ENCODE measurements at regions not wholly inside any gene's neighbourhood (a gene's known extent, or its start where the extent isn't known, plus 50 kb on each side); places are given as distances from the start of the nearest gene placed in this dataset.

- DNase-seq (ENCODE audit: low spot score): no peak
- TF ChIP-seq CTCF (IDR thresholded peaks at IDR 0.05): no peak
- Histone ChIP-seq H3K27ac (no peak overlapping the region), H3K4me3 (no peak overlapping the region)
Observed at GRCh38 chr1:67578397-67579020, 106.5 kb upstream of the GADD45A start.

GRCh38 chr1:67579623-67580394 is 105.2 kb upstream of the GADD45A start:
- DNase-seq (ENCODE audit: low spot score): peak; percentile 24
- Histone ChIP-seq H3K4me3 (no peak overlapping the region), H3K27ac (no peak overlapping the region)
- no peak for TF ChIP-seq CTCF (IDR thresholded peaks at IDR 0.05)

GRCh38 chr1:67580691-67581403 is 104.2 kb upstream of the GADD45A start:
- H3K4me3 ChIP-seq: no peak overlapping the region
- H3K27ac ChIP-seq: no peak overlapping the region
- DNase-seq (ENCODE audit: low spot score): peak; percentile 58
- TF ChIP-seq CTCF (IDR thresholded peaks at IDR 0.05): no peak

- peak; percentile 66 for DNase-seq (ENCODE audit: low spot score)
- Histone ChIP-seq H3K4me3 (no peak overlapping the region), H3K27ac (peak overlapping the region; percentile 59 to 77)
- TF ChIP-seq CTCF (IDR thresholded peaks at IDR 0.05): no peak
Observed at GRCh38 chr1:67582625-67583461, 102.2 kb upstream of the GADD45A start.

- H3K27ac ChIP-seq: peak overlapping the region; percentile 59 to 77
- H3K4me3 ChIP-seq: no peak overlapping the region
- TF ChIP-seq CTCF (IDR thresholded peaks at IDR 0.05): no peak
- peak; percentile 78 for DNase-seq (ENCODE audit: low spot score)
Observed at GRCh38 chr1:67583462-67583950, 101.5 kb upstream of the GADD45A start.

GRCh38 chr1:67584938-67585337 is 100.1 kb upstream of the GADD45A start:
- DNase-seq (ENCODE audit: low spot score): no peak
- TF ChIP-seq CTCF (IDR thresholded peaks at IDR 0.05): no peak
- H3K4me3 ChIP-seq: no peak overlapping the region
- H3K27ac ChIP-seq: peak overlapping the region; percentile 31 to 57
